ENCODE measurements at regions not wholly inside any gene's neighbourhood (a gene's known extent, or its start where the extent isn't known, plus 50 kb on each side); places are given as distances from the start of the nearest gene placed in this dataset.

DNA sequence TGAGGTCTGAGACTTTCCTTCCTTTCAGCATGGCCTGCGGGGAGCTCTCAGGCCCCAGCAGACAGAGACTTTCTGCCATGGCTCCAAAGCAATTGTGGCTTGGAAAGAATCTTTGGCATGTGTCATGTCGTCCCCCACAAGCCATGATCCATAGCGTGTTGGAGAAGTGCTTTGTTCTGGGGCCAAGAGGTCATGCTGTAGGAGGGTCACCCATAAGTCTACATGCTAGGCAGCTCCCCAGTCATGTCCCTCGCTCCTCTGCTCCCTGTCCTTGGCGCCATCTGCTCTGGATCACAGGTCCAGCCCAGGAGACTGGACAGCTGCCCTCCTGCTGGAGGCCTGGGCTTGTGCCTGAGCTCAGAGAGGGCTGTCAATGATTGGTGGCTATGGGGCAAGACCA lies 78.8 kb upstream of the LCLAT1 start:
- no peak for ATAC-seq
- TF ChIP-seq ELF1 (IDR thresholded peaks at IDR 0.05; ENCODE audit: borderline replicate concordance, low read depth) (no peak), YY1 (IDR thresholded peaks at IDR 0.05; ENCODE audit: extremely low read depth, insufficient replicate concordance, low read depth, low read length) (no peak), SIN3A (IDR thresholded peaks at IDR 0.05; ENCODE audit: low read depth) (no peak), SP1 (IDR thresholded peaks at IDR 0.05; ENCODE audit: low read depth) (no peak), RAD21 (IDR thresholded peaks at IDR 0.05; ENCODE audit: low read depth) (no peak)
- TF ChIP-seq, protein P1, sequence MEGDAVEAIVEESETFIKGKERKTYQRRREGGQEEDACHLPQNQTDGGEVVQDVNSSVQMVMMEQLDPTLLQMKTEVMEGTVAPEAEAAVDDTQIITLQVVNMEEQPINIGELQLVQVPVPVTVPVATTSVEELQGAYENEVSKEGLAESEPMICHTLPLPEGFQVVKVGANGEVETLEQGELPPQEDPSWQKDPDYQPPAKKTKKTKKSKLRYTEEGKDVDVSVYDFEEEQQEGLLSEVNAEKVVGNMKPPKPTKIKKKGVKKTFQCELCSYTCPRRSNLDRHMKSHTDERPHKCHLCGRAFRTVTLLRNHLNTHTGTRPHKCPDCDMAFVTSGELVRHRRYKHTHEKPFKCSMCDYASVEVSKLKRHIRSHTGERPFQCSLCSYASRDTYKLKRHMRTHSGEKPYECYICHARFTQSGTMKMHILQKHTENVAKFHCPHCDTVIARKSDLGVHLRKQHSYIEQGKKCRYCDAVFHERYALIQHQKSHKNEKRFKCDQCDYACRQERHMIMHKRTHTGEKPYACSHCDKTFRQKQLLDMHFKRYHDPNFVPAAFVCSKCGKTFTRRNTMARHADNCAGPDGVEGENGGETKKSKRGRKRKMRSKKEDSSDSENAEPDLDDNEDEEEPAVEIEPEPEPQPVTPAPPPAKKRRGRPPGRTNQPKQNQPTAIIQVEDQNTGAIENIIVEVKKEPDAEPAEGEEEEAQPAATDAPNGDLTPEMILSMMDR (IDR thresholded peaks at IDR 0.05 in 2 of 3, conservative IDR thresholded peaks at IDR 0.05 in 1 of 3; ENCODE audit: borderline replicate concordance in 1 of 3, insufficient read depth in 1 of 3, low read depth in 2 of 3, low read length in 2 of 3) = no peak
- Histone ChIP-seq H3K9ac (ENCODE audit: low read length) (no peak overlapping the region), H3K4me3 (replicated peaks in 1 of 2; ENCODE audit: low read depth in 1 of 2, low read length in 2 of 2) (no peak overlapping the region), H4K20me1 (ENCODE audit: insufficient read depth) (no peaks in the 10 kb centered on the region), H3K4me1 (ENCODE audit: control insufficient read depth in 1 of 2, insufficient read depth in 2 of 2, low read length in 2 of 2) (peaks cover 0 to 3% of the 10 kb centered on the region in 2 experiments; a peak in 1 of 4 replicates), H3K27me3 (ENCODE audit: insufficient read depth, low read length) (no peaks in the 10 kb centered on the region), H3K27ac (ENCODE audit: low read depth, low read length) (no peak overlapping the region), H3K36me3 (ENCODE audit: control insufficient read depth in 1 of 2, insufficient read depth in 2 of 2, low read length in 2 of 2) (no peaks in the 10 kb centered on the region), H3K4me2 (ENCODE audit: low read length) (no peak overlapping the region), H2AFZ (ENCODE audit: low read depth, low read length, poor library complexity, severe bottlenecking) (no peak overlapping the region), H3K79me2 (ENCODE audit: insufficient read depth, low read length) (no peaks in the 10 kb centered on the region), H3K9me3 (ENCODE audit: control insufficient read depth in 1 of 2, insufficient read depth in 1 of 2, low read depth in 1 of 2, low read length in 2 of 2) (no peaks in the 10 kb centered on the region), H3K9me2 (ENCODE audit: insufficient read depth) (no peaks in the 10 kb centered on the region)
- ChIA-PET RAD21 (ENCODE audit: low non-redundant PET in 1 of 2, low total read pairs in 2 of 2, uncharacterized antibody in 2 of 2, unreplicated experiment in 2 of 2) (no interaction called here), CTCF (no interaction called here), POLR2A (no interaction called here)
- intact Hi-C loops (cut with micrococcal nuclease) = no loop called here
- no TSS peak for BruUV-seq (replicated peaks)
- DNase-seq (ENCODE audit: low read depth, low spot score) = no peak

DNA sequence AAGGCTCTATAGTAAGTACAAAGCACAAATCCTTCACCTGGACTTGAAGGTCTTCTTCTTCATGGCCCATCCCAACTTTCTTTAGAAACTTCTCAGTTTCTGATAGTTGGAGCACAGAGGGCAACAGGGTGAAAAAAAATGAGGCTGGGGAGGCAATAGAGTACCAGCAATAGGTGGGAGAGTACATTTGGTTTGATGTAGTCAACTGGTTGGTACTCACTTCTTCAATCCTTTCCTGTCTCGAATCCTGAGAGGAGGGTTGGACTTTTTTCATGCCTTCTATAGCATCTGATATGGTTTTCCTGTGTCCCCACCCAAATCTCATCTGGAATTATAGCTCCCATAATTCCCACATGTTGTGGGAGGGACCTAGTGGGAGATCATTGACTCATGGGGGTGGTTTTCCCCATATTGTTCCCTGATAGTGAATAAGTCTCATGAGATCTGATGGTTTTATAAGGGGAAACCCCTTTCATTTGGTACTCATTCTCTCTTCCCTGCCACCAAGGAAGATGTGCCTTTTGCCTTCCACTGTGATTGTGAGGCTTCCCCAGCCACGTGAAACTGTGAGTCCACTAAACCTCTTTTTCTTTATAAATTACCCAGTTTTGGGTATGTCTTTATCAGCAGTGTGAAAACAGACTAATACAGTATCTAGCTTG lies 75.9 kb upstream of the LCLAT1 start:
- Histone ChIP-seq H3K36me3 (ENCODE audit: control insufficient read depth in 1 of 2, insufficient read depth in 2 of 2, low read length in 2 of 2) (no peaks in the 10 kb centered on the region), H3K27me3 (ENCODE audit: insufficient read depth, low read length) (no peaks in the 10 kb centered on the region), H3K9me2 (ENCODE audit: insufficient read depth) (no peaks in the 10 kb centered on the region), H3K4me2 (ENCODE audit: low read length) (no peak overlapping the region), H3K9me3 (ENCODE audit: control insufficient read depth in 1 of 2, insufficient read depth in 1 of 2, low read depth in 1 of 2, low read length in 2 of 2) (no peaks in the 10 kb centered on the region), H3K4me1 (ENCODE audit: control insufficient read depth in 1 of 2, insufficient read depth in 2 of 2, low read length in 2 of 2) (peaks cover 0 to 7% of the 10 kb centered on the region in 2 experiments; a peak in 1 of 4 replicates), H3K4me3 (replicated peaks in 1 of 2; ENCODE audit: low read depth in 1 of 2, low read length in 2 of 2) (no peak overlapping the region), H2AFZ (ENCODE audit: low read depth, low read length, poor library complexity, severe bottlenecking) (no peak overlapping the region), H4K20me1 (ENCODE audit: insufficient read depth) (no peaks in the 10 kb centered on the region), H3K79me2 (ENCODE audit: insufficient read depth, low read length) (no peaks in the 10 kb centered on the region), H3K9ac (ENCODE audit: low read length) (no peak overlapping the region), H3K27ac (ENCODE audit: low read depth, low read length) (no peak overlapping the region)
- DNase-seq (ENCODE audit: low read depth, low spot score) (no peak), ATAC-seq (no peak)
- ChIA-PET CTCF (no interaction called here), POLR2A (no interaction called here), RAD21 (ENCODE audit: low non-redundant PET in 1 of 2, low total read pairs in 2 of 2, uncharacterized antibody in 2 of 2, unreplicated experiment in 2 of 2) (no interaction called here)
- no peak for TF ChIP-seq TCF7L2 (IDR thresholded peaks at IDR 0.05; ENCODE audit: borderline replicate concordance, extremely low read depth, insufficient read depth, insufficient read length)
- TF ChIP-seq SP1 (IDR thresholded peaks at IDR 0.05; ENCODE audit: low read depth) = no peak
- no peak for TF ChIP-seq SRF (IDR thresholded peaks at IDR 0.05; ENCODE audit: low read depth)
- TF ChIP-seq JUND (IDR thresholded peaks at IDR 0.05) = no peak
- TF ChIP-seq CBX3 (IDR thresholded peaks at IDR 0.05; ENCODE audit: low read depth) = no peak
- TF ChIP-seq ELF1 (IDR thresholded peaks at IDR 0.05; ENCODE audit: borderline replicate concordance, low read depth) = no peak
- TF ChIP-seq, protein P2, sequence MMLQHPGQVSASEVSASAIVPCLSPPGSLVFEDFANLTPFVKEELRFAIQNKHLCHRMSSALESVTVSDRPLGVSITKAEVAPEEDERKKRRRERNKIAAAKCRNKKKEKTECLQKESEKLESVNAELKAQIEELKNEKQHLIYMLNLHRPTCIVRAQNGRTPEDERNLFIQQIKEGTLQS (IDR thresholded peaks at IDR 0.05) = no peak
- TF ChIP-seq ZFX (IDR thresholded peaks at IDR 0.05) = no peak
- TF ChIP-seq POLR2A (IDR thresholded peaks at IDR 0.05; ENCODE audit: borderline replicate concordance, extremely low read depth, insufficient read depth, insufficient read length) = no peak
- no peak for TF ChIP-seq EGR1 (IDR thresholded peaks at IDR 0.05; ENCODE audit: low read depth)
- TF ChIP-seq POLR2AphosphoS5 (IDR thresholded peaks at IDR 0.05; ENCODE audit: low read depth, low read length) = no peak
- TF ChIP-seq RAD21 (IDR thresholded peaks at IDR 0.05; ENCODE audit: low read depth) = no peak
- TF ChIP-seq CEBPB (IDR thresholded peaks at IDR 0.05; ENCODE audit: low read depth) = no peak
- intact Hi-C loops (cut with micrococcal nuclease) = no loop called here
- BruUV-seq (replicated peaks) = no TSS peak
